HEK293T (cell line): ENCODE measurements at regions not wholly inside any gene's neighbourhood (a gene's known extent, or its start where the extent isn't known, plus 50 kb on each side); places are given as distances from the start of the nearest gene placed in this dataset.

ENCODE experiments used
- ARNT ChIP-seq: fragments of 450-650 bp; IDR thresholded peaks from 2 replicates; pipeline ENCODE4 v1.6.1; 2017; ENCODE audit warnings: mild to moderate bottlenecking
- BHLHE40 ChIP-seq: fragments of 450-650 bp; IDR thresholded peaks from 2 replicates; pipeline ENCODE4 v1.6.1; 2016; ENCODE audit warnings: mild to moderate bottlenecking, moderate library complexity, borderline replicate concordance
- CTBP1 ChIP-seq: fragments of 450-650 bp; IDR thresholded peaks from 2 replicates; pipeline ENCODE4 v1.6.1; 2016; ENCODE audit warnings: borderline replicate concordance
- SP1 ChIP-seq: fragments of 450-650 bp; IDR thresholded peaks from 2 replicates; pipeline ENCODE4 v1.6.1; 2017
- TARDBP ChIP-seq: fragments of 450-650 bp; IDR thresholded peaks from 2 replicates; pipeline ENCODE4 v1.6.1; 2016
- TF ChIP-seq, protein P1 (sequence below): fragments of 450-650 bp; IDR thresholded peaks from 2 replicates; pipeline ENCODE4 v1.6.1; 2016

DNA sequence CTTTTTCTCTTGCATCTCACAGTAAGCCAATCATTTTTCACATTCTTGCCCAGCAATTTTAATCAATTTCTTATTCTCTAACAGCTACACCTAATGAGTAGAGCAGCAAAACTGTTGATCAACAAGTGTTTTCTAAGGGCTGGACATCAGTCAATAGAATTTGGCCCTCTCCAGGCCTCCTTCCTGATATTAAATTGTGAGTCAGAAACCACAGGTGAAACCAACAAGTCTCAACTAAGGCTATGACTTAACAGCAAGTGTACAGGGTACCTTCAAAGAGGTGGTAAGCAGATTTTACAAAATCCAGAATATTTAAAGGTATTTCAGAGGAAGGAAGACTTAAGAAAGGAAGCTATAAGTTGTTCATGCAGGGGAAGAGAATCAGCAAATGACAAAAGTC is 156.5 kb upstream of the ARHGAP24 start:
- TF ChIP-seq TARDBP (no peak), ARNT (no peak), CTBP1 (no peak), SP1 (no peak), BHLHE40 (no peak)
- TF ChIP-seq, protein P1, sequence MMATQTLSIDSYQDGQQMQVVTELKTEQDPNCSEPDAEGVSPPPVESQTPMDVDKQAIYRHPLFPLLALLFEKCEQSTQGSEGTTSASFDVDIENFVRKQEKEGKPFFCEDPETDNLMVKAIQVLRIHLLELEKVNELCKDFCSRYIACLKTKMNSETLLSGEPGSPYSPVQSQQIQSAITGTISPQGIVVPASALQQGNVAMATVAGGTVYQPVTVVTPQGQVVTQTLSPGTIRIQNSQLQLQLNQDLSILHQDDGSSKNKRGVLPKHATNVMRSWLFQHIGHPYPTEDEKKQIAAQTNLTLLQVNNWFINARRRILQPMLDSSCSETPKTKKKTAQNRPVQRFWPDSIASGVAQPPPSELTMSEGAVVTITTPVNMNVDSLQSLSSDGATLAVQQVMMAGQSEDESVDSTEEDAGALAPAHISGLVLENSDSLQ, result no peak
